SK-N-SH (cell line): ENCODE measurements at regions not wholly inside any gene's neighbourhood (a gene's known extent, or its start where the extent isn't known, plus 50 kb on each side); places are given as distances from the start of the nearest gene placed in this dataset.

Source experiments
- CTCF ChIA-PET: fragments of 300-600, 350-600 bp; formaldehyde crosslinking; extraction: SDS; loops from one replicate; lab custom pipeline; 2021; lab: Yijun Ruan, JAX
- POLR2A ChIA-PET: fragments of 350-600 bp; sonication (Branson Sonifier 250); formaldehyde crosslinking; extraction: SDS; loops from one replicate; lab custom pipeline; 2020; ENCODE audit warnings: antibody characterized with exemption, inconsistent platforms; lab: Yijun Ruan, JAX
- DNase-seq: peaks from one replicate; pipeline ENCODE4 v3.0.0; 2012
- H2AFZ ChIP-seq: fragments of 200-600 bp; sonication (generic); 2 replicates; pipeline ENCODE4 v1.8.1; 2016; ENCODE audit warnings: antibody characterized with exemption, mild to moderate bottlenecking, low read depth
- H3F3A ChIP-seq: fragments of 200-600 bp; sonication (generic); replicated peaks from 2 replicates; pipeline ENCODE3; 2016; ENCODE audit warnings: antibody characterized with exemption, mild to moderate bottlenecking; ENCODE audit not compliant: insufficient read depth
- H3K27ac ChIP-seq, 2 experiments: fragments of 200-500 bp in 1 of 2; fragments of 200-600 bp in 1 of 2; sonication (Bioruptor generic) in 1 of 2; sonication (generic), shearing (Covaris generic) in 1 of 2; 2 replicates each; pipeline versions ENCODE4 v1.5.1 to v1.6.1; 2014 to 2016; ENCODE audit warnings: low read depth in 2 of 2, inconsistent platforms in 1 of 2, low read length in 1 of 2, mild to moderate bottlenecking in 1 of 2, mixed read lengths in 1 of 2
- H3K27me3 ChIP-seq: fragments of 200-600 bp; sonication (generic), shearing (Covaris generic); 2 replicates; pipeline ENCODE4 v1.6.1; 2016; ENCODE audit warnings: mixed run types; ENCODE audit not compliant: insufficient read depth
- H3K36me3 ChIP-seq, 2 experiments: fragments of 200-500 bp in 1 of 2; fragments of 200-600 bp in 1 of 2; sonication (Bioruptor generic) in 1 of 2; sonication (generic) in 1 of 2; replicated peaks in 1 of 2; 2 replicates each; pipeline versions ENCODE3 to v1.5.1; 2014 to 2016; ENCODE audit warnings: low read length in 1 of 2, mild to moderate bottlenecking in 1 of 2; ENCODE audit not compliant: insufficient read depth in 2 of 2, control insufficient read depth in 1 of 2
- H3K4me1 ChIP-seq, 2 experiments: fragments of 200-500 bp in 1 of 2; fragments of 200-600 bp in 1 of 2; sonication (Bioruptor generic) in 1 of 2; sonication (generic), shearing (Covaris generic) in 1 of 2; 2 replicates each; pipeline versions ENCODE4 v1.5.1 to v1.6.1; 2014 to 2016; ENCODE audit warnings: low read depth in 1 of 2, low read length in 1 of 2, mixed run types in 1 of 2; ENCODE audit not compliant: insufficient read depth in 2 of 2, control insufficient read depth in 1 of 2
- H3K4me2 ChIP-seq: fragments of 200-600 bp; sonication (generic), shearing (Covaris generic); 2 replicates; pipeline ENCODE4 v1.6.1; 2017; ENCODE audit warnings: mixed run types
- H3K4me3 ChIP-seq, 2 experiments: fragments of 200-500 bp in 1 of 2; fragments of 200-600 bp in 1 of 2; sonication (Bioruptor generic) in 1 of 2; sonication (generic), shearing (Covaris generic) in 1 of 2; 2 replicates each; pipeline versions ENCODE4 v1.5.1 to v1.8.1; 2014 to 2016; ENCODE audit warnings: low read depth in 2 of 2, inconsistent platforms in 1 of 2, low read length in 1 of 2, mild to moderate bottlenecking in 1 of 2, mixed read lengths in 1 of 2, moderate library complexity in 1 of 2
- H3K79me2 ChIP-seq: fragments of 200-600 bp; sonication (generic); 2 replicates; pipeline ENCODE4 v1.8.1; 2017; ENCODE audit warnings: mild to moderate bottlenecking; ENCODE audit not compliant: insufficient read depth
- H3K9ac ChIP-seq: fragments of 200-600 bp; sonication (generic); 2 replicates; pipeline ENCODE4 v1.6.1; 2017; ENCODE audit warnings: mixed run types
- H3K9me2 ChIP-seq: fragments of 200-600 bp; sonication (generic); 2 replicates; pipeline ENCODE4 v1.6.1; 2017; ENCODE audit warnings: mixed run types
- H3K9me3 ChIP-seq: fragments of 200-600 bp; sonication (generic); 2 replicates; pipeline ENCODE4 v1.6.1; 2017; ENCODE audit warnings: mixed run types, mild to moderate bottlenecking, moderate library complexity
- H4K20me1 ChIP-seq: fragments of 200-600 bp; sonication (generic); 2 replicates; pipeline ENCODE4 v1.6.1; 2017; ENCODE audit warnings: mild to moderate bottlenecking, mixed run types; ENCODE audit not compliant: insufficient read depth
- FOSL2 ChIP-seq: IDR thresholded peaks from 2 replicates; pipeline ENCODE4 v1.4.0; 2012; ENCODE audit warnings: low read depth, mild to moderate bottlenecking, moderate library complexity, borderline replicate concordance
- FOXM1 ChIP-seq: IDR thresholded peaks from 2 replicates; pipeline ENCODE4 v1.4.0; 2012; ENCODE audit warnings: low read depth, mild to moderate bottlenecking
- JUND ChIP-seq: IDR thresholded peaks from 2 replicates; pipeline ENCODE4 v1.4.0; 2012
- POLR2AphosphoS5 ChIP-seq: IDR thresholded peaks from 2 replicates; pipeline ENCODE4 v1.6.1; 2012; ENCODE audit warnings: low read depth, low read length
- RAD21 ChIP-seq: IDR thresholded peaks from 2 replicates; pipeline ENCODE4 v1.6.1; 2012; ENCODE audit warnings: mild to moderate bottlenecking, low read length
- RCOR1 ChIP-seq: fragments of 150-350 bp; IDR thresholded peaks from 2 replicates; pipeline ENCODE4 v1.6.1; 2017; ENCODE audit warnings: antibody characterized with exemption, low read length
- RFX5 ChIP-seq: IDR thresholded peaks from 2 replicates; pipeline ENCODE4 v1.6.1; 2012; ENCODE audit warnings: mild to moderate bottlenecking, improper control_type of control experiment, low read length
- TEAD4 ChIP-seq: IDR thresholded peaks from 2 replicates; pipeline ENCODE4 v1.4.0; 2012; ENCODE audit warnings: mild to moderate bottlenecking, borderline replicate concordance; ENCODE audit not compliant: insufficient read depth
- USF2 ChIP-seq: fragments of 150-350 bp; IDR thresholded peaks from 2 replicates; pipeline ENCODE4 v1.6.1; 2017; ENCODE audit warnings: antibody characterized with exemption, low read length, low read depth, borderline replicate concordance
- YY1 ChIP-seq: IDR thresholded peaks from 2 replicates; pipeline ENCODE4 v1.4.0; 2012; ENCODE audit warnings: low read depth, mild to moderate bottlenecking
- WGBS: methylation state at CpG from one replicate; pipeline ENCODE4 v1.1.6; 2017; ENCODE audit warnings: low lambda C conversion rate; 5-methylcytosine and 5-hydroxymethylcytosine counted together

GRCh38 chr2:163213661-163214081 is 375.1 kb upstream of the KCNH7 start:
- POLR2A ChIA-PET = no interaction called here
- H3K27me3 ChIP-seq = no peaks in the 10 kb centered on the region
- no peak overlapping the region for H3K4me3 ChIP-seq
- TF ChIP-seq RCOR1 (no peak), RFX5 (no peak)
- H3K9me2 ChIP-seq = no peaks in the 10 kb centered on the region
- H3K9ac ChIP-seq = no peak overlapping the region
- H4K20me1 ChIP-seq = no peaks in the 10 kb centered on the region
- CTCF ChIA-PET = interaction anchor here (1.4 kb wide), 1 partner anchor 9 kb away, joined by 4 read pairs; no protein-coding TSS in a partner anchor
- H3K4me2 ChIP-seq = no peak overlapping the region
- H3F3A ChIP-seq = peaks cover 12% of the 10 kb centered on the region
- DNase-seq = no peak
- 53% methylated on average over 3 of the region's 3 CpGs for WGBS
- H3K36me3 ChIP-seq = no peaks in the 10 kb centered on the region
- H3K27ac ChIP-seq = no peak overlapping the region
- no peaks in the 10 kb centered on the region for H3K4me1 ChIP-seq
- H3K79me2 ChIP-seq = no peaks in the 10 kb centered on the region
- H2AFZ ChIP-seq = no peak overlapping the region
- no peaks in the 10 kb centered on the region for H3K9me3 ChIP-seq

- Histone ChIP-seq H3K9ac (no peak overlapping the region), H3K79me2 (no peaks in the 10 kb centered on the region), H3K27me3 (no peaks in the 10 kb centered on the region), H3K4me2 (no peak overlapping the region), H3K9me2 (no peaks in the 10 kb centered on the region), H3F3A (peaks cover 12% of the 10 kb centered on the region), H2AFZ (no peak overlapping the region), H4K20me1 (no peaks in the 10 kb centered on the region), H3K4me1 (no peaks in the 10 kb centered on the region), H3K27ac (no peak overlapping the region), H3K9me3 (no peaks in the 10 kb centered on the region), H3K36me3 (no peaks in the 10 kb centered on the region), H3K4me3 (no peak overlapping the region)
- ChIA-PET POLR2A (no interaction called here), CTCF (no interaction called here)
- WGBS = 40% methylated on average over 1 of the region's 1 CpG
- no peak for DNase-seq
- TF ChIP-seq RAD21 = no peak
- TF ChIP-seq FOSL2 = no peak
- TF ChIP-seq TEAD4 = no peak
- TF ChIP-seq USF2 = no peak
Observed at GRCh38 chr2:163210430-163210918, 371.9 kb upstream of the KCNH7 start.

- H2AFZ ChIP-seq = no peak overlapping the region
- no peak for DNase-seq
Observed at GRCh38 chr2:163207693-163208370, 369.3 kb upstream of the KCNH7 start.

More at GRCh38 chr2:163207693-163208370, 369.3 kb upstream of the KCNH7 start:
- Histone ChIP-seq H3K9ac (no peak overlapping the region), H3K9me3 (no peaks in the 10 kb centered on the region), H3K27ac (no peak overlapping the region), H3F3A (peaks cover 12% of the 10 kb centered on the region), H4K20me1 (no peaks in the 10 kb centered on the region), H3K4me3 (no peak overlapping the region), H3K36me3 (no peaks in the 10 kb centered on the region), H3K9me2 (peaks cover 2% of the 10 kb centered on the region; the same call in 1 of the 2 replicates), H3K4me2 (no peak overlapping the region), H3K27me3 (no peaks in the 10 kb centered on the region), H3K4me1 (no peaks in the 10 kb centered on the region), H3K79me2 (no peaks in the 10 kb centered on the region)
- ChIA-PET POLR2A (no interaction called here), CTCF (interaction anchor here (1.3 kb wide), 1 partner anchor 25 kb away, joined by 6 read pairs; no protein-coding TSS in a partner anchor)
- 56% methylated on average over 2 of the region's 2 CpGs for WGBS
- TF ChIP-seq YY1 = no peak
- no peak for TF ChIP-seq JUND
- TF ChIP-seq POLR2AphosphoS5 = no peak
- no peak for TF ChIP-seq FOXM1
